Loucy (cell line): ENCODE measurements at regions not wholly inside any gene's neighbourhood (a gene's known extent, or its start where the extent isn't known, plus 50 kb on each side); places are given as distances from the start of the nearest gene placed in this dataset.

ENCODE experiments used
- EZH2phosphoT487 ChIP-seq: fragments of 200-600 bp; IDR thresholded peaks from 2 replicates; pipeline ENCODE4 v1.6.1; 2018; ENCODE audit warnings: antibody characterized with exemption, mild to moderate bottlenecking, moderate library complexity, borderline replicate concordance
- TF ChIP-seq, protein P1 (sequence below): fragments of 200-600 bp; sonication (generic); conservative IDR thresholded peaks from 2 replicates; pipeline ENCODE4 v1.5.1; 2014; ENCODE audit warnings: mild to moderate bottlenecking, antibody characterized with exemption, low read length

DNA sequence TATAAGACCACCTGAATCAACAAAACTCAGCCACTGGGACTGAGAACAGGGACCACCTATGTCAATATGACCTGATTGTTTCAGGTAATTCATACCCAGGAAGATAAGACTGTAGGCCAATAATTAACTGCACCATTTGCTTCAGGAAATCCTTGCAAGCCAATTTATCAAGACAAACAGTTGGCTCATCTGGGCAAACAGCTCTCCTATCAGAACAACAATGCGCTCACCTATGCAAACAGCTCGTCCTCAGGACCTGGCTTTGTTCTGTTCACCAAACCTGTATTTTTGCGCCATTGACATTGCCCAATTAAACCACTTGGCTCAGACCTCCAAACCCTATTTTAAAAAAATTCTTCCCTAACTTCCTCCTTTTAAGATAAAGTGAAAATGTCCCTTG lies 92.3 kb upstream of the MARCHF11 start:
- TF ChIP-seq, protein P1, sequence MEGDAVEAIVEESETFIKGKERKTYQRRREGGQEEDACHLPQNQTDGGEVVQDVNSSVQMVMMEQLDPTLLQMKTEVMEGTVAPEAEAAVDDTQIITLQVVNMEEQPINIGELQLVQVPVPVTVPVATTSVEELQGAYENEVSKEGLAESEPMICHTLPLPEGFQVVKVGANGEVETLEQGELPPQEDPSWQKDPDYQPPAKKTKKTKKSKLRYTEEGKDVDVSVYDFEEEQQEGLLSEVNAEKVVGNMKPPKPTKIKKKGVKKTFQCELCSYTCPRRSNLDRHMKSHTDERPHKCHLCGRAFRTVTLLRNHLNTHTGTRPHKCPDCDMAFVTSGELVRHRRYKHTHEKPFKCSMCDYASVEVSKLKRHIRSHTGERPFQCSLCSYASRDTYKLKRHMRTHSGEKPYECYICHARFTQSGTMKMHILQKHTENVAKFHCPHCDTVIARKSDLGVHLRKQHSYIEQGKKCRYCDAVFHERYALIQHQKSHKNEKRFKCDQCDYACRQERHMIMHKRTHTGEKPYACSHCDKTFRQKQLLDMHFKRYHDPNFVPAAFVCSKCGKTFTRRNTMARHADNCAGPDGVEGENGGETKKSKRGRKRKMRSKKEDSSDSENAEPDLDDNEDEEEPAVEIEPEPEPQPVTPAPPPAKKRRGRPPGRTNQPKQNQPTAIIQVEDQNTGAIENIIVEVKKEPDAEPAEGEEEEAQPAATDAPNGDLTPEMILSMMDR = no peak
- TF ChIP-seq EZH2phosphoT487 = no peak
